ENCODE measurements at regions not wholly inside any gene's neighbourhood (a gene's known extent, or its start where the extent isn't known, plus 50 kb on each side); places are given as distances from the start of the nearest gene placed in this dataset.

DNA sequence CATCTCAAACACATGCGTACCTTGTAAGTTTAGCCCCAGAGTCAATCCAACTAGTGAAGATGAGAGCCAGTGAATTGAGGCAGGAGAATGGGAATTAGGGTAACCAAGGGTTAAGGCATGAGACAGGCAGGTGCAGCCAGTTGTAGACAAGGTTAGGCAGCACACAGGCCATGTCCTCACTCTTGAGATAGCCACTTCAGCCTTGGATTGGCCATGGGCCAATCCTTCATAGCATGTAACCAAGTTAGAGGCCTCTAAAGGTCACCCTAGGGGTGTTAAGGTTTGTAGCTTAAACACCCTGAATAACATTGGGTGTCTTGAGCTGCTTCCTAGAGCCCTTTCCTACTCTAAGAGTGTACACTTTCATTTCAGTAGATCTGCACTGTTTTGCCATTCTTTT lies 208.2 kb upstream of the RBM19 start:
- TF ChIP-seq CTCF (IDR thresholded peaks at IDR 0.05) (no peak), POLR2A (IDR thresholded peaks at IDR 0.05) (no peak)

Measured in lower leg skin (tissue), 3 donors.